Gastrocnemius medialis (tissue), 4 donors: ENCODE measurements at regions not wholly inside any gene's neighbourhood (a gene's known extent, or its start where the extent isn't known, plus 50 kb on each side); places are given as distances from the start of the nearest gene placed in this dataset.

Experiments used
- CTCF ChIP-seq, 5 experiments: fragments of 450-650 bp in 3 of 5; fragments of 200-600 bp in 2 of 5; sonication (generic) in 2 of 5; IDR thresholded peaks in 4 of 5; conservative IDR thresholded peaks in 1 of 5; 1 replicate in 4 of 5; 2 replicates in 1 of 5; pipeline ENCODE4 v1.5.1; 2016 to 2019; ENCODE audit warnings: antibody characterized with exemption in 5 of 5, mild to moderate bottlenecking in 3 of 5, moderate library complexity in 3 of 5
- POLR2A ChIP-seq, 2 donors: fragments of 450-650 bp; IDR thresholded peaks; one replicate each; pipeline ENCODE4 v1.6.1; 2017; ENCODE audit warnings: antibody characterized with exemption in 2 of 2, mild to moderate bottlenecking in 2 of 2, moderate library complexity in 2 of 2

DNA sequence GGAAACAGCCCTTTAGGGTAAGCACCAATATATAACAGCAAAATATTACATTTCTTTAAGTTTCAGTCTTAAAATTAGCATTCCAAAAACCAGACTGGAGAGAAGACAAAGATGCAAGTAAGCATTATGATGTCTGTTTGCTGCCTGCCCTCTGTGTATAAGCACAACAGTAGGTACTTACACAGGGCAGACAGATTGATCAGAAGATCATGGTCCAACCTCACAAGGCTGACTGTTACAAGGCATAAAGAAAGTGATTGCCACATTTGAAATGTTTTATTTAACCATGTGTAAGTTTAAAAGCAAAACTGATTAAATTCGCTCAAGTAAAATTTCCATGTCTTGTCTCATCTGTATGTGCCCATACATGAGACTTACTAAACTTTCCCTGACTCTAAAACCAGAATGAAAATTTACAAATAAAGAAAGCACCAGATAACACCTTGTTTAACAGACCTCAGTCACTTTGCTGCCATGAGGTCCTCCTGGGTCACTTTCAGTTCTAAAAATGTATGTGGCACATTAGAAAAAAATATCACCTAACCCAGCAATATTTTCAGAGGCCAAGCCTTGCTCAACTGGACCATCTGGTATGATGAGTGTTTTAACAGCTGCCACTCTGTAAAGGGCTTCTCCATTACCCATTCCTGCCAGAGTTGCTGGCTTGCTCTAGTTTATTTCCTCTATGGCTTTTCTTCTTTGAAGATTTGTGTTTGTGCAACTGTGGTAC, 297.0 kb downstream of the RBM26 start:
- TF ChIP-seq CTCF (IDR thresholded peaks at IDR 0.05 in 4 of 5, conservative IDR thresholded peaks at IDR 0.05 in 1 of 5), result no peak
- no peak for TF ChIP-seq POLR2A (IDR thresholded peaks at IDR 0.05)
